ENCODE measurements at regions not wholly inside any gene's neighbourhood (a gene's known extent, or its start where the extent isn't known, plus 50 kb on each side); places are given as distances from the start of the nearest gene placed in this dataset.

- CTCF ChIA-PET: no interaction called here
These were observed 65.7 kb upstream of the ZNF469 start for GRCh38 chr16:88316941-88317612.

GRCh38 chr16:88317613-88317965 is 65.2 kb upstream of the ZNF469 start:
- DNase-seq (ENCODE audit: extremely low spot score): no peak
- TF ChIP-seq ELF4 (IDR thresholded peaks at IDR 0.05): no peak
- TF ChIP-seq BHLHE40 (IDR thresholded peaks at IDR 0.05; ENCODE audit: borderline replicate concordance): no peak
- TF ChIP-seq HDGF (IDR thresholded peaks at IDR 0.05; ENCODE audit: borderline replicate concordance): no peak
- TF ChIP-seq FOXM1 (IDR thresholded peaks at IDR 0.05; ENCODE audit: borderline replicate concordance): no peak
- TF ChIP-seq LEF1 (IDR thresholded peaks at IDR 0.05; ENCODE audit: borderline replicate concordance): no peak
- POLR2A ChIA-PET: no interaction called here
- CTCF ChIA-PET: no interaction called here

More at GRCh38 chr16:88316941-88317612, 65.7 kb upstream of the ZNF469 start:
- TF ChIP-seq NFRKB (IDR thresholded peaks at IDR 0.05) (no peak), HDGF (IDR thresholded peaks at IDR 0.05; ENCODE audit: borderline replicate concordance) (no peak), ARNT (IDR thresholded peaks at IDR 0.05) (no peak), BHLHE40 (IDR thresholded peaks at IDR 0.05; ENCODE audit: borderline replicate concordance) (no peak), CTBP1 (IDR thresholded peaks at IDR 0.05; ENCODE audit: borderline replicate concordance) (no peak), SUZ12 (IDR thresholded peaks at IDR 0.05) (no peak), FOXK2 (IDR thresholded peaks at IDR 0.05) (no peak), PKNOX1 (IDR thresholded peaks at IDR 0.05) (no peak)
- POLR2A ChIA-PET: no interaction called here
- no peak for DNase-seq (ENCODE audit: extremely low spot score)

- CTCF ChIA-PET: no interaction called here
- TF ChIP-seq NFRKB (IDR thresholded peaks at IDR 0.05) (no peak), FOXA1 (IDR thresholded peaks at IDR 0.05) (no peak), CTBP1 (IDR thresholded peaks at IDR 0.05; ENCODE audit: borderline replicate concordance) (no peak), BHLHE40 (IDR thresholded peaks at IDR 0.05; ENCODE audit: borderline replicate concordance) (no peak), PKNOX1 (IDR thresholded peaks at IDR 0.05) (no peak), LEF1 (IDR thresholded peaks at IDR 0.05; ENCODE audit: borderline replicate concordance) (no peak), ELF4 (IDR thresholded peaks at IDR 0.05) (no peak), HDGF (IDR thresholded peaks at IDR 0.05; ENCODE audit: borderline replicate concordance) (no peak), ARNT (IDR thresholded peaks at IDR 0.05) (no peak), SP1 (IDR thresholded peaks at IDR 0.05) (no peak), FOXM1 (IDR thresholded peaks at IDR 0.05; ENCODE audit: borderline replicate concordance) (no peak), ZNF384 (IDR thresholded peaks at IDR 0.05) (no peak), SUZ12 (IDR thresholded peaks at IDR 0.05) (no peak), FOXK2 (IDR thresholded peaks at IDR 0.05) (no peak), L3MBTL2 (conservative IDR thresholded peaks at IDR 0.05) (no peak), TARDBP (IDR thresholded peaks at IDR 0.05) (no peak)
- POLR2A ChIA-PET: no interaction called here
- DNase-seq (ENCODE audit: extremely low spot score): no peak
These were observed 64.7 kb upstream of the ZNF469 start for GRCh38 chr16:88318051-88318450.

GRCh38 chr16:88318521-88318920 is 64.2 kb upstream of the ZNF469 start:
- DNase-seq (ENCODE audit: extremely low spot score): no peak
- TF ChIP-seq LEF1 (IDR thresholded peaks at IDR 0.05; ENCODE audit: borderline replicate concordance) (no peak), PKNOX1 (IDR thresholded peaks at IDR 0.05) (no peak), SUZ12 (IDR thresholded peaks at IDR 0.05) (no peak), BHLHE40 (IDR thresholded peaks at IDR 0.05; ENCODE audit: borderline replicate concordance) (no peak), NFRKB (IDR thresholded peaks at IDR 0.05) (no peak), ZNF384 (IDR thresholded peaks at IDR 0.05) (no peak), FOXM1 (IDR thresholded peaks at IDR 0.05; ENCODE audit: borderline replicate concordance) (no peak), ELF4 (IDR thresholded peaks at IDR 0.05) (no peak), CTBP1 (IDR thresholded peaks at IDR 0.05; ENCODE audit: borderline replicate concordance) (no peak), L3MBTL2 (conservative IDR thresholded peaks at IDR 0.05) (no peak), ARNT (IDR thresholded peaks at IDR 0.05) (no peak), TARDBP (IDR thresholded peaks at IDR 0.05) (no peak), FOXA1 (IDR thresholded peaks at IDR 0.05) (no peak), HDGF (IDR thresholded peaks at IDR 0.05; ENCODE audit: borderline replicate concordance) (no peak), SP1 (IDR thresholded peaks at IDR 0.05) (no peak), FOXK2 (IDR thresholded peaks at IDR 0.05) (no peak)
- POLR2A ChIA-PET: no interaction called here
- CTCF ChIA-PET: no interaction called here

GRCh38 chr16:88319116-88319965 is 63.4 kb upstream of the ZNF469 start:
- POLR2A ChIA-PET: no interaction called here
- no peak for DNase-seq (ENCODE audit: extremely low spot score)
- CTCF ChIA-PET: no interaction called here
- TF ChIP-seq SUZ12 (IDR thresholded peaks at IDR 0.05): no peak
- no peak for TF ChIP-seq CTBP1 (IDR thresholded peaks at IDR 0.05; ENCODE audit: borderline replicate concordance)
- TF ChIP-seq FOXK2 (IDR thresholded peaks at IDR 0.05): no peak
- TF ChIP-seq TARDBP (IDR thresholded peaks at IDR 0.05): no peak
- TF ChIP-seq PKNOX1 (IDR thresholded peaks at IDR 0.05): no peak
- no peak for TF ChIP-seq NFRKB (IDR thresholded peaks at IDR 0.05)
